G401.6 (cell line): ENCODE measurements at regions not wholly inside any gene's neighbourhood (a gene's known extent, or its start where the extent isn't known, plus 50 kb on each side); places are given as distances from the start of the nearest gene placed in this dataset.
A peak's percentile ranks its signal among the peaks of the same experiment; 100 is the strongest.
"Not testable (repeated sequence)": the region's sequence is repeated elsewhere in the genome, so short reads cannot be mapped to it uniquely, and the experiment has no call there.

ENCODE experiments used
- FAIRE-seq: peaks from 2 replicates; lab custom pipeline; 2012; peaks lifted over from hg19 to GRCh38; lab: Jason Lieb, UNC

GRCh38 chr17:19470530-19471261 lies 59.7 kb downstream of the RNF112 start:
- no peak for FAIRE-seq

- FAIRE-seq = peak; percentile 81
These were observed 59.2 kb upstream of the SLC47A1 start for GRCh38 chr17:19474405-19474804.

GRCh38 chr17:19475800-19476199 lies 57.9 kb upstream of the SLC47A1 start:
- FAIRE-seq = not testable (repeated sequence)

GRCh38 chr17:19482576-19482975 lies 51.1 kb upstream of the SLC47A1 start:
- no peak for FAIRE-seq
